ENCODE measurements at regions not wholly inside any gene's neighbourhood (a gene's known extent, or its start where the extent isn't known, plus 50 kb on each side); places are given as distances from the start of the nearest gene placed in this dataset.

DNA sequence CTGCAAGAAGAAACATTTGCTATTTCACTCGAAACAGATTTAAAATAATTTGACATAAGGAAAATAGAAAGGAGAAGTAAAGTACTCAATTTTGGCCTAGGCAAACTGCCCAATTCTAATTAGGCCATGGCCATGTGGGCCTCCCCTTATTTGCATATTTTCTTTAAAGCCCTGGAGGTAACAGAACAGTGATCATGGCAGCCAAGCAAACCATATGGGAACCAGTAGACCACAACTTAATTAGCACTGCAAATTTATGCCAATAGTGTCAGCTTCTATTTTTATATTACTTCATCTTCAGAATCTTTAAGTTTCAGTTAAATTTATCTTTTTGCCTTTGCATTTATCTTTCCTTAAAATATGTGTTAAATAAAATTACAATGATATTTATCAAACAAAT, 63.3 kb upstream of the THSD7A start:
- no peak for DNase-seq (ENCODE audit: low read depth in 3 of 3)

- DNase-seq (ENCODE audit: low read depth in 3 of 3) = no peak
Observed at GRCh38 chr7:11896663-11897062, 64.7 kb upstream of the THSD7A start.

DNA sequence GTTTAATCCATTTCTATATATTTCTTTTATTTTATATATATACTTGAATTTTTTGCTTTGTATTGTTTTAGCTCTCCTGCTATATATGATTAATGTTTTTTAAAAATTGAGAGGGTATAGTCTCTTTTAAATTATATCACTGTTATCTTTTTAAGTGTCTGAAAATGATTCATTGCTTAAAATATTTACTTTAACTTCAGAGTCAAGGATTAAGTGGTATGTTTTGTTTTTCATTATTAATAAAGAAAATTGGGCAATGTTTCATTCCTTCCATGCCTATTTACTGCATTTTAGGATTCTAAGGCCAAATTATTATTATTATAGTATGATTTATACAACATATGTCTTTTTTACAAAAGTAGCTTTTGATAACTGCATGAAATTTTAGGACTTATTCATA, 67.2 kb upstream of the THSD7A start:
- no peak for DNase-seq (ENCODE audit: low read depth in 3 of 3)

GRCh38 chr7:11910253-11910652, 78.3 kb upstream of the THSD7A start:
- no peak for DNase-seq (ENCODE audit: low read depth in 3 of 3)

GRCh38 chr7:11911900-11912299, 79.9 kb upstream of the THSD7A start:
- no peak for DNase-seq (ENCODE audit: low read depth in 3 of 3)

DNA sequence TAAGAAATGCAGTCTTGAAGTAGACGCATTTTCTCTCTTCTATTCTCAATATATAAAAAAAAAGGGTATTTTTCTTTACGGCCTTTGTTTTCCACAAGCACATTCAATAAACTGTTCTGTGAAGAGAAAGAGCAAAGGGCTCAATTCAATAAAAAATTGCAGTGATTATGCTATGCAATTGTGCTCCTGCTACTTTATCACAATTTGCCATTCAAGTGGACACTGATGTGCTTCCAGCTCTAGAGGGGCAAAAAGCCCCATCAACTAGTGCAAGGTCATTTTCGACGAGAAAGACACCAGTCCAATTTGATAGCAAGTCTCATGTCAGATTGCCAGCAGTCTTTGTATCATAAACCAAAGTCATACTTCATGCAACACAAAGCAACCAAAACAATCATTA, 82.6 kb upstream of the THSD7A start:
- DNase-seq (ENCODE audit: low read depth in 3 of 3) = no peak

DNA sequence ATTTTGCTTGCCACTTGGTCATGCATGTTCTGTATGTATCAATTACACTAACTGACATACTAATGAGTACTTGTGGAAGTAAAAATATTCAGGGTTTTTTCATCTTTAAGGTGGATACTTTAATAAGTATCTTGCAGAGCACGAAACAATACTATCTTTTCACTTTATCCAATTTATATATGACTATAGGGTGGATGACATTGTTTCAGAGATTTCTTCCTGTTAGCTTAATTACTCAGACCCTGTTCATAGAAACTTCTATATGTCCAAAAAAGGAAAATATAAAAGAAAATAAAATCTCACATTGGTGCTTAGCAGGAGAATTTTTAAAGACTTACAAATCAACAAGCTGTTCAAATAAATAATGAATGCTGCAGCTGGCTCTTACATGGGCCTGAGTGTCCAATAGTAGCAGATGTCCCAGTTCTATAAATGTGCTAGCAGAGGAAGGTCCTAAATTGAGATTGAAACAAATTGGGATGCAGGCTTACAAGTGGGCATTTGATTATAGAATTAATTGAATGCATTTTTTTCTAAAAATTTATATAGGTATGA, 91.5 kb upstream of the THSD7A start:
- no peak for DNase-seq (ENCODE audit: low read depth in 3 of 3)

- DNase-seq (ENCODE audit: low read depth in 3 of 3) = no peak
Observed at GRCh38 chr7:11931307-11931706, 99.3 kb upstream of the THSD7A start.

DNA sequence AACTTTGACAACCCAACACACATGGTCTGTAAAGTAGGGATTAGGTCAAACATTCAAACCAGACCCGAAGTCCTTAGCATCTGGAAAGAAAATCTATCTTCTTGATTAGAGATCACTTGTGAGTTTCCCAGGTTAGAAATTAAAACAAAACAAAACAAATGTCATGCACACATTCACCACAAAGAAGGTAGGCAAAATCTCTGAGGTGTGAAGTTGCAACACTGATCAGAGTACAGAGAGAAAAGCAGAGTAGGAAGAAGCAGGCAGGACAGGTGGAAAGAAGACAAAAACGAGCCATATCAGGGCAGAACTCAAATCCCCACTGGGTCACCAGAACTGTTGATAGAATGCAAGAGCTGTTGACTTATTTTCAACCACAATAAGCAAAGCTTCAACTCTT, 102.8 kb upstream of the THSD7A start:
- DNase-seq (ENCODE audit: low read depth in 3 of 3) = no peak

DNA sequence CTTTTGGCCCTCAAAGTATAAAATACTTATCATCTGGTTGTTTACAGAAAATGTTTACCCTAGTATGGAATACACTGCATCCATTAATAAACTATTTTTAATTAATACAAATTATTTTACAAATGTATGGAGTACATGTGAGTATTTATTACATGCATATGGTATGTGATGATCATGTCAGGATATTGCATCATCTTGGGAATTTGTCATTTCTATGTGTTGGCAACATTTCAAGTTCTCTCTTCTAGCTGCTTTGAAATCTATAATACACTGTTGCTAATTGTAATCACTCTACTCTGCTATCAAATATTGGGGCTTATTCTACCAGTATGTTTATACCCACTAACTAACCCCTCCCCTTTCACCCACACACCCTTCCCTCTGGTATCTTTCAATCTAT, 103.9 kb upstream of the THSD7A start:
- DNase-seq (ENCODE audit: low read depth in 3 of 3) = no peak

GRCh38 chr7:11946794-11947193, 114.8 kb upstream of the THSD7A start:
- no peak for DNase-seq (ENCODE audit: low read depth in 3 of 3)

DNA sequence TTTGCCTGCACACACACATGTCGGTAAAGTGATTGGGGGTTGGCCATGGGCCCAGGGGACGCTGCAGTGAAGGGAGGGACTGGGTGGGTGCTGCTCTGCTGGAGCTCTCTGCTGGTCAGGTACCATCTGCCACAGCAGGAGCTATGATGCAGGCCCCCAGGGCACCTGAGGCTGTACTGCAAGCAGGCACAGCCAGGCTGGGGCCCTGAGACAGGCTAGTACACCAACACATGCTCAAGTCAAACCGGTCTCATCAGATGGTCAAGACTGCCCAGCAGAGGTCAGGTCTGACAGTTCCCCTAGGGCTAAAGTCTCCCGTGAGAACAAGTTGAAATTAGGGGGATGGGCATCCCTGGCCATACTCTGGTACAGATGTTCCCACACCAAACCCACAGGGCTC, 118.3 kb upstream of the THSD7A start:
- DNase-seq (ENCODE audit: low read depth in 3 of 3) = no peak

GRCh38 chr7:11950942-11951341, 118.9 kb upstream of the THSD7A start:
- no peak for DNase-seq (ENCODE audit: low read depth in 3 of 3)

DNA sequence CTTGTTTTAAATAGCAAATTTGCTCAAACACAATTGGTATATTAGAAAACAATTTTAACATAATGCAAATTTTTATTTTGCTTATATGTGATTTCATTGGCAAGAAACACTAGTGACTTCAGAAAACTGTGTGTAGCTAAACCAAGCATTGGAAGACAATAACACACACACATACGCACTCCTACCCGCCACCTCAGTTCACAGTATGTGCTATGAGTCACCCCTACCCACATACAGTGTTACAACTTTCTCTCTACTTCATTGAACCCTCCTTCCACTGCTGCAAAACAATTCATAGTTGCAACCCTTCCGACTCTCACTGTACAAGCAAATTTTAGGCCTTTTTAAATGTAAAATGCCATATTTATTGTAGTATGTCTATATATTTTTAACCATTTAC, 119.9 kb upstream of the THSD7A start:
- no peak for DNase-seq (ENCODE audit: low read depth in 3 of 3)

DNA sequence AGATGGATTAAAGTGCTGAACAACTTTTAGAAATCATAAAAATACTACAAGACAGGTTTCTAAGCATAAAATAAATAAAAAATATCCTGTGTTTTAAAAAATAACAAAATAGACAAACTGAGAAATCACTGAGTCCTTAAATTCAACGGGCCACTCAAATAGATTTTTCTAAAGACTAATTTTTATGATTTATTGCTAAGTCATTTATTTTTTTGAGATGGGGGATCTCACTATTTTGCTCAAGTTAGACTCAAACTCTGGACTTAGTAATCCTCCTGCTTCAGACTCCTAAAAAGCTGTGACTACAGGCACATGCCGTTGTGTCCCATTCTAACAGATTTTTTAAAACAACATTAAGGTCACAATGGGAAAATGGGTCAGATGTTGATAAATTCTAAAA, 121.0 kb upstream of the THSD7A start:
- no peak for DNase-seq (ENCODE audit: low read depth in 3 of 3)

- no peak for DNase-seq (ENCODE audit: low read depth in 3 of 3)
Observed at GRCh38 chr7:11956991-11957390, 125.0 kb upstream of the THSD7A start.

DNA sequence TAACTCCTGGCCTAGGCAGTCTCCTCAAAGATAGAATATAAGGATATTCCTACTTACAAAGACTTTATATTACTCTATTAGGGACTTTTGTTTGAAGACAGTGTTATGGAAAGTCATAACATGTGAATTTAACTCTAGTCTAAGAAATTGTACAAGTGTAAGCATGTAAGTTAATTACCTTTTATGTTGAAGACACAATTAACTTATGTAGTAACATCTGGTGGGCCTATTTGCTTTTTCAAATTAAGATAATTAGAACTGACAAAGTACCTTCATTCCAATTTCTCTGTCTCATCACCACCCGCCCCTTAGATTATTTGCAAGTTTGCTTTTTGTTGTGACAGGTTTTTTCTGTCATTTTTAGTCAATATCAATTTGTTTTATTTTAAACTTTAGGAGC, 126.0 kb upstream of the THSD7A start:
- no peak for DNase-seq (ENCODE audit: low read depth in 3 of 3)

GRCh38 chr7:11959121-11959520, 127.1 kb upstream of the THSD7A start:
- no peak for DNase-seq (ENCODE audit: low read depth in 3 of 3)

DNA sequence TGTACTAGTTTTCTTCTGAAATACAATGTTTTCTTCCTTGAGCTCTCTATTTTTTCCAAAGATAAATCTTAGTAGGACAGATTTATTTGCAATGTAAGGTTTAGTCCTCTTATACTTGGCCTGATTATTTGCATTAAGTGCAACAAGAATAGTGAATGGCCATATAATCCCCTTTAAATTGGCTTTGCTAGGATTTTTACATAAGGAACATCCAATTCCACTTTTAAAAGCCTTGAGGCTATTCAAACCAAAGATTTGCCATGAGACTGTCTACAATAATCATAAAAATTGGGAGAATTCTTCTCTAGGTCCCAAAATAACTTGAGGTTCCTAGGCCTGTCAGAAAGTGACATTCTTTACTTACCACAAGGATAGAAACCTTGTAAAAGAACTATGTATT, 128.6 kb upstream of the THSD7A start:
- DNase-seq (ENCODE audit: low read depth in 3 of 3) = no peak

DNA sequence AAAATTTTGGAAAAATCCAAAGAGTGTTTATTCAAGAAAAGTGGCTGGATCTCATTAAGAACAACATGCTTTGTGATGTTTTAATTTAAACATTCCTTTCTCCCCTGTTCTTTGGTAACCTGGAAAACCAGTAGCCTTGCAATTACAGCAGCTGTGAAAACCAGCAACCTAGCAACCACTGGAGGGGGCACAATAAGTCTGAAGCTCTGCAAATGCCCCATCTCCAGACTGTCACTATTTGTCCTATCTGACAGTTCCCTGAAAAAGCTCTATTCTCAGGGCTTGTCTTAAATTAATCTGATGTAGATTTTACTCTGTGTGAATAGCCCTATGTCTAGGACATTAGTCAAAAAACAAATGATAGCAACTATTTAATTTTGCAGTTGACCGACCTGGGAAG, 137.6 kb upstream of the THSD7A start:
- no peak for DNase-seq (ENCODE audit: low read depth in 3 of 3)

DNA sequence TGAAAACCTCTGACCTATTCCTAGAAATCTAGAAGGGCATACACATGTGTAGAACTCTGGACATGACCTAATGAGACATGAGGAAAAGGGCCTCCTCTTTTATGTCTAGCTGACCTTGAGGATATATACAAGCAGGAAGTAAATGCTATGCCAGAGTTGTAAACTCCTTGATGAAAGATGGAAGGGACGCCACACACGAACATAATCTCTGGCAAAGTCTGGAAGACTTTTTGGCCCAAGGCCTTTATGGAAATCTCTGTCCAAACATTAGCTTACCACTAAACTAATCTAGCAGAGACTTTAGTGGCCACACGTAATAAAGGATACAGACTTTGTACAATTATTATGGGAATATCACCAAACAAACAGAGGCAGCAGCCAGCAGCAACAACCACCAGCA, 138.1 kb upstream of the THSD7A start:
- DNase-seq (ENCODE audit: low read depth in 3 of 3) = no peak

GRCh38 chr7:11985376-11985775, 153.4 kb upstream of the THSD7A start:
- no peak for DNase-seq (ENCODE audit: low read depth in 3 of 3)

- DNase-seq (ENCODE audit: low read depth in 3 of 3) = no peak
Observed at GRCh38 chr7:11985971-11986370, 154.0 kb upstream of the THSD7A start.

- no peak for DNase-seq (ENCODE audit: low read depth in 3 of 3)
Observed at GRCh38 chr7:11988186-11988585, 156.2 kb upstream of the THSD7A start.

DNA sequence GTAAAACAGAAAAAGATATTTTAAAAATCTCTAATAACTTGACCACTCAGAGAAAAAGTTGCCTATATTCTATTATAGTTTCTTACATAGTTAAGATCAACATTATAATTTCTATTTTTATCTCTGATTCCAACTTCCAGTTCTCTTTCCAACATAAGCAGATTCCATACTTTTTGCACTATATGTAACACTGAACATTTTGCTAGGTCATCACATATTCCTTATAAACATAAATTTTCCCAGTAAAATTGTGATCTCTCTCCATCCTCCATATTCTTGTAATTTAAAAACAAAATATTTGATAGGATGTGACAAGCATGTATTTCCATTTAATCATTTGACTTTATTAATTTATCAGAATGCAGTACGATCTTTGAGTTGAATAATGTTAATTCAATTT, 170.4 kb upstream of the THSD7A start:
- DNase-seq (ENCODE audit: low read depth in 3 of 3) = no peak

All from stimulated activated CD4-positive, alpha-beta T cell treated with anti-CD3 and anti-CD28 coated beads, TNF-alpha, amount 100 ng/mL, for 48 hours (primary cell).